Breast epithelium (tissue), 4 donors: ENCODE measurements at regions not wholly inside any gene's neighbourhood (a gene's known extent, or its start where the extent isn't known, plus 50 kb on each side); places are given as distances from the start of the nearest gene placed in this dataset.

Experiments used
- DNase-seq, 2 donors: peaks; one replicate each; pipeline ENCODE4 v3.0.0-alpha.2; 2019; ENCODE audit warnings: low spot score in 2 of 2
- H3K27ac ChIP-seq, 2 donors: fragments of 200-600 bp; sonication (generic) in 1 of 2; one replicate each; pipeline ENCODE4 v1.5.1; 2016 to 2019; ENCODE audit warnings: mild to moderate bottlenecking in 1 of 2
- H3K27me3 ChIP-seq, 2 donors: fragments of 200-600 bp; sonication (generic) in 1 of 2; one replicate each; pipeline versions ENCODE4 v1.5.1 to v1.6.0; 2017 to 2019; ENCODE audit warnings: control low read depth in 1 of 2, mild to moderate bottlenecking in 1 of 2
- H3K36me3 ChIP-seq: fragments of 200-600 bp; one replicate; pipeline ENCODE4 v1.5.1; 2019
- H3K4me1 ChIP-seq, 2 donors: fragments of 200-600 bp; sonication (generic); one replicate each; pipeline ENCODE4 v1.5.1; 2016 to 2019; ENCODE audit warnings: control low read depth in 1 of 2
- H3K4me3 ChIP-seq, 3 donors: fragments of 200-600 bp; sonication (generic); 1 replicate in 2 of 3; 2 replicates in 1 of 3; pipeline ENCODE4 v1.5.1; 2016 to 2019; ENCODE audit warnings: mild to moderate bottlenecking in 3 of 3, moderate library complexity in 2 of 3
- H3K9me3 ChIP-seq, 2 donors: fragments of 200-600 bp; sonication (generic) in 1 of 2; one replicate each; pipeline ENCODE4 v1.5.1; 2016 to 2019; ENCODE audit warnings: control low read depth in 1 of 2
- POLR2A ChIP-seq: fragments of 450-650 bp; IDR thresholded peaks from one replicate; pipeline ENCODE4 v1.6.1; 2016; ENCODE audit warnings: antibody characterized with exemption, mild to moderate bottlenecking, moderate library complexity
- POLR2AphosphoS5 ChIP-seq, 3 donors: sonication (generic); formaldehyde crosslinking; IDR thresholded peaks; one replicate each; pipeline ENCODE4 v1.6.1; 2017; ENCODE audit warnings: antibody characterized with exemption in 3 of 3
- intact Hi-C: fragments of 100-400 bp; cut with DNase I; formaldehyde crosslinking; loops from one replicate; pipeline ENCODE4 v1.15.1; 2023; ENCODE audit warnings: low total_unique reads
- TF ChIP-seq, protein P1 (sequence below), 3 donors: fragments of 450-650 bp; IDR thresholded peaks; one replicate each; pipeline ENCODE4 v1.5.1; 2016 to 2017; ENCODE audit warnings: antibody characterized with exemption in 3 of 3, mild to moderate bottlenecking in 3 of 3, moderate library complexity in 3 of 3

DNA sequence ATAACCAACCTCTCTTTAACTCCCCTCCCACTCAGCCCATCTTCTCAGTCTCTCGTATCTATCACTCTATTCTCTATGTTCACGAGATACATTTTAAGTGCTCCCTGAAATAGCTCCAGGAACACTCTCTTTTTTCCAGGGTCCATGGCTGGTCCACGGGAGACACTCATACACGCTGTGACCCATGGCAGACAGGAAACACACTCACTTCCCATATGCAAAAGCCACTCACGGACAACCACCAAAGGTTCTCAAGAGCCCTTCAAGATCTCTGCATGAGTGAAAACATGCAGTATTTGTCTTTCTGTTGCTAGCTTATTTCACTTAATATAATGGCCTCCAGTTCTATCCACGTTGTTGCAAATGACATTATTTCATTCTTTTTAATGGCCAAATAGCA is 71.4 kb upstream of the PCSK2 start:
- TF ChIP-seq, protein P1, sequence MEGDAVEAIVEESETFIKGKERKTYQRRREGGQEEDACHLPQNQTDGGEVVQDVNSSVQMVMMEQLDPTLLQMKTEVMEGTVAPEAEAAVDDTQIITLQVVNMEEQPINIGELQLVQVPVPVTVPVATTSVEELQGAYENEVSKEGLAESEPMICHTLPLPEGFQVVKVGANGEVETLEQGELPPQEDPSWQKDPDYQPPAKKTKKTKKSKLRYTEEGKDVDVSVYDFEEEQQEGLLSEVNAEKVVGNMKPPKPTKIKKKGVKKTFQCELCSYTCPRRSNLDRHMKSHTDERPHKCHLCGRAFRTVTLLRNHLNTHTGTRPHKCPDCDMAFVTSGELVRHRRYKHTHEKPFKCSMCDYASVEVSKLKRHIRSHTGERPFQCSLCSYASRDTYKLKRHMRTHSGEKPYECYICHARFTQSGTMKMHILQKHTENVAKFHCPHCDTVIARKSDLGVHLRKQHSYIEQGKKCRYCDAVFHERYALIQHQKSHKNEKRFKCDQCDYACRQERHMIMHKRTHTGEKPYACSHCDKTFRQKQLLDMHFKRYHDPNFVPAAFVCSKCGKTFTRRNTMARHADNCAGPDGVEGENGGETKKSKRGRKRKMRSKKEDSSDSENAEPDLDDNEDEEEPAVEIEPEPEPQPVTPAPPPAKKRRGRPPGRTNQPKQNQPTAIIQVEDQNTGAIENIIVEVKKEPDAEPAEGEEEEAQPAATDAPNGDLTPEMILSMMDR (IDR thresholded peaks at IDR 0.05): no peak
- TF ChIP-seq POLR2A (no peak), POLR2AphosphoS5 (IDR thresholded peaks at IDR 0.05) (no peak)
- Histone ChIP-seq H3K4me3 (no peak overlapping the region), H3K27ac (no peak overlapping the region), H3K27me3 (no peaks in the 10 kb centered on the region), H3K36me3 (no peaks in the 10 kb centered on the region), H3K4me1 (no peaks in the 10 kb centered on the region), H3K9me3 (no peaks in the 10 kb centered on the region)
- intact Hi-C loops: no loop called here
- no peak for DNase-seq

DNA sequence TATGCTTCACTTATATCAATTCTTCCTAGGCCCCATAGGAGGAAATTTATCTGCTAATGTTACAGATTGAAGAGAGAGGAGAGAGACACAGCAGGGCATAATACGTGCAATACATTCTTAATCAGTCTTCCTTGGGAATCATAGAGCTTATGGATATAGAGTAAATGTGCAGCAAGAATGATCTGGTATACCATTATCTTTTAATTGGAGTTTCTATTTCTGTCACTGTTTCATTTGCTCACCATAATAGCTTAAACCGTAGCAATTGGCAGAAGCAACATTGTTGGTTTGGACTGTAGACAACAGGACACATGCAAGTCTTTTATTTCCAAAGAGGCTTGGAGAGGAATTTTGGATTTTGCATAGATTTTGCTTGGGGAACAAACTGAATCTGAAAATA is 68.1 kb upstream of the PCSK2 start:
- Histone ChIP-seq H3K4me3 (no peak overlapping the region), H3K27ac (no peak overlapping the region), H3K36me3 (no peaks in the 10 kb centered on the region), H3K4me1 (no peaks in the 10 kb centered on the region), H3K9me3 (no peaks in the 10 kb centered on the region), H3K27me3 (no peaks in the 10 kb centered on the region)
- no peak for DNase-seq
- TF ChIP-seq POLR2A (no peak), POLR2AphosphoS5 (IDR thresholded peaks at IDR 0.05) (no peak)
- TF ChIP-seq, protein P1 (IDR thresholded peaks at IDR 0.05): no peak
- intact Hi-C loops: loop anchor here (2.0 kb wide), 1 partner anchor 24 kb away; no protein-coding TSS in a partner anchor

DNA sequence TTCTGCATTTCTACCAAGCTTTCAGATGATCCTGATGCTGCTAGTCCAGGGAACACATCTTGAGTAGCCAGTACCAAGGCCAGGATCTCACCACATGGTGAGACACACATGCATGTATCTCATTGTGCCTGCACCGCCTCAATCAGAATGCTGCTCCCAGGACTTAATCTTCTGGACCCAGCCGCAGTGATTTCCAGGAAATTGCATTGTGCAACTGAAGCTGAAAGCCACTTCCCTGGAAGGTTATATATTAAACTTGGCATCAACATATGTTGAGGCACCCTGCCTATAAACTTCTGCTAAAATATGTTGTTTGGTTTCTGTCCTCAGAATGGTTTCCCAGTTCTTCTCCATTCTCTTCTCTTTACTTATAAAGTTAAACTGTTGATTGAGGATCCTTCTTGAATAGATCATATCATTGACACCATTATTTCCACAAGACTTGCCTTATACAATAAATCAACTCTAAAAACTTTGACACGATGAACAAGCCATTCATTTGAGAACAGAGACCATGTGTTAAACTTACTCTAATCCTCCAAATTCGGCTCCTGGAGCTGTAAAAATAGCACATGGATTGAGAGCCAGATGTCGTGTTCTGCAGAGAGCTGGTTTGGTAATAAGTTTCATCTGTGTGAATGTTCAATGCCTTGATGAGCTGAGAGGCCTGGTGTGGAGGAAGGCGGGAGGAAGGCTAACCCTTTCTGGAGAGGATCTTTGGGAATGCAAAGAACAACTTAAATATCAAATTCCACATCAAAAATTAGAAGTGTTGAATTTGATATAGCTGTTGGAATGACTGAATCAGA is 65.0 kb upstream of the PCSK2 start:
- Histone ChIP-seq H3K27me3 (no peaks in the 10 kb centered on the region), H3K9me3 (no peaks in the 10 kb centered on the region), H3K4me3 (no peak overlapping the region), H3K4me1 (no peaks in the 10 kb centered on the region), H3K27ac (no peak overlapping the region), H3K36me3 (no peaks in the 10 kb centered on the region)
- no peak for TF ChIP-seq POLR2AphosphoS5 (IDR thresholded peaks at IDR 0.05)
- no peak for TF ChIP-seq POLR2A
- TF ChIP-seq, protein P1 (IDR thresholded peaks at IDR 0.05): no peak
- intact Hi-C loops: no loop called here
- no peak for DNase-seq

DNA sequence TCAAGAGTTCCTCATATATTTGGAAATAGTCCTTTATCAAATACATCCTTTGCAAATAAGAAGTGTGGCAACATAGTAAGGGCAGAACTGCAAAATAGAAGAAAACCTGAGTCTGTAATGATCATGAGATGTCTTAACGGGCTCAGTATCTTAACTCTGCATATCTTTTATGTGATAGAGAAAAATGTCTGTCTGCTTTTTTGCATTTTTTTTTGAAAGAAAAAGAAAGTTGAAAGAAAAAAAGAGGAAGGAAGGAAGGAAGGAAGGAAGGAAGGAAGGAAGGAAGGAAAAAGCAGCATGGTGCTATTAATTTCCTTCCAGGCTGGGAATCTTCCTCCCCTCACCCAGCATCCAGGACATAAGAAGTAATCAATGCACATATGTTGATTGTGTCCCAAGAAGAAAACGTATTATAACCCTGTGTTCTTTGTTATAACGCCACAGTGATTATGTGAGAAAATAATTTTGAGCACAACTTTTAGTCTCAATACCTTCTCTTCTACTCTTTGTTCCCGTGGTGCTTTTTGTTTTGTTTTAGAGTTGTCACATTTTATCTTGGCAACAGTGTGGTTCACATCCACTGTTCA is 58.7 kb upstream of the PCSK2 start:
- Histone ChIP-seq H3K27me3 (no peaks in the 10 kb centered on the region), H3K4me1 (no peaks in the 10 kb centered on the region), H3K9me3 (no peaks in the 10 kb centered on the region), H3K4me3 (no peak overlapping the region), H3K36me3 (no peaks in the 10 kb centered on the region), H3K27ac (no peak overlapping the region)
- no peak for DNase-seq
- intact Hi-C loops: no loop called here
- no peak for TF ChIP-seq POLR2AphosphoS5 (IDR thresholded peaks at IDR 0.05)

DNA sequence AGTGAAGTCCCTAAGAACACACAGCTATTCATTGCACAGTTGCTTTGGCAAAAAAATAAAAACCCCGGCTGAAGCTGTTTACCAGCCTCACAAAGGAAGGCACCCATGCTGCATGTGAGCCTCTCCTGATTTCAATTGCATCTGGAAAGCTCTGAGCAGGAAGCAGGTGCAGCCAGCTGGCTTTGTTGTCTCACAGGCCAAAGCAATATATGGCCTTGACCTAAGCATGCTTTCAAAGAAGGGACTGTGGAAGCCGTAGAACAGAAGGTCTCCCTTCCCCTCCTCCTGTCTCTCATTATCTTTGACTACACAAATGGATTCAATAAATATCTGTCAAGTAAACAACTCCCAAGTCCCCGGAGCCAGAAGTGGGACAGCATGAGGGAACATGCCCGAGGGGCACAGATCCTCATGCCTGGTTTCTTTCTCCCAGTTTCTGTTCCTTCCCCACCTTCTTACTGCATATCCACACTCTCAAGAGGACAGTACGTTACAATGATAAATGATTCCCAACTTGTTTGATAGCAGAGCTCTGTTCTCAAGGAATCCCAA is 57.2 kb upstream of the PCSK2 start:
- intact Hi-C loops: no loop called here
- TF ChIP-seq POLR2AphosphoS5 (IDR thresholded peaks at IDR 0.05): no peak
- TF ChIP-seq, protein P1 (IDR thresholded peaks at IDR 0.05): no peak
- no peak for DNase-seq

More for the DNA sequence above, 57.2 kb upstream of the PCSK2 start:
- Histone ChIP-seq H3K27me3 (no peaks in the 10 kb centered on the region), H3K36me3 (no peaks in the 10 kb centered on the region), H3K4me1 (no peaks in the 10 kb centered on the region), H3K4me3 (no peak overlapping the region), H3K27ac (no peak overlapping the region), H3K9me3 (no peaks in the 10 kb centered on the region)
